ENCODE measurements at regions not wholly inside any gene's neighbourhood (a gene's known extent, or its start where the extent isn't known, plus 50 kb on each side); places are given as distances from the start of the nearest gene placed in this dataset.
"Not testable (repeated sequence)": the region's sequence is repeated elsewhere in the genome, so short reads cannot be mapped to it uniquely, and the experiment has no call there.

DNA sequence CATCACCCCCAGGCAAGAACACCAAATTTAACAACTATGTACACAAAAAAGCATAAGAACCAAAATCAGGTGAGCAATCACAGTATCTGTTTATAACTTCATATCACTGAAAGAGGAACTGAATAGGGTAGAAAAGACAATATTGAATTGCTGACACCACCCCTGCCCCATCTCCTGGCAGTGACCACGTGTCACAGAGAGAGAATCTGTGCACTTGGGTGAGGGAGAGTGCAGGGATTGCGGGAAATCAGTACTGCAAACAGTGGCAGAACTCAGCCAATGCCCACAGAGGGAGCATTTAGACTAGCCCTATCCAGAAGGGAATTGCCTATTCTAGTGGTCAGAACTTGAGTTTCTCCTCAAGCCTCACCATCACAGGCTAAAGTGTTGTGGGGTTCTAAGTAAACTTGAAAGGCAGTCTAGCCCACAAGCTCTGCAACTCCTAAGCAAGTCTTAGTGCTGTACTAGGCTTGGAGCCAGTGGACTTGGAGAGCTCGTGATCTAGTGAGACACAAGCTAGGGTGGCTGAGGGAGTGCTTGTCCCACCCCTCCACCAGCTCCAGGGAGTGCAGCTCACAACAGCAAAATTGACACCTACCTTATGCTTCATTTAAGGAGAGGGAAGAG is 82.8 kb upstream of the PTH start:
- Histone ChIP-seq H3K27ac (no peak overlapping the region), H3K27me3 (no peaks in the 10 kb centered on the region), H3K4me3 (no peak overlapping the region), H3K4me1 (ENCODE audit: insufficient read depth) (no peaks in the 10 kb centered on the region), H3K9me2 (replicated peaks; ENCODE audit: insufficient read depth) (no peaks in the 10 kb centered on the region), H3K36me3 (replicated peaks; ENCODE audit: insufficient read depth, low read depth) (no peaks in the 10 kb centered on the region), H2AFZ (no peak overlapping the region), H3K79me2 (no peaks in the 10 kb centered on the region), H3K9me3 (ENCODE audit: low read depth) (no peaks in the 10 kb centered on the region), H4K20me1 (ENCODE audit: insufficient read depth, poor library complexity, severe bottlenecking) (no peaks in the 10 kb centered on the region), H3K4me2 (no peak overlapping the region)
- DNase-seq (ENCODE audit: low spot score), result no peak
- TF ChIP-seq EZH2phosphoT487 (IDR thresholded peaks at IDR 0.05; ENCODE audit: low read depth, severe bottlenecking, unreplicated experiment), result no peak
- WGBS (ENCODE audit: low lambda C conversion rate, missing lambda C conversion rate), result 76% methylated on average over 3 of the region's 3 CpGs

DNA sequence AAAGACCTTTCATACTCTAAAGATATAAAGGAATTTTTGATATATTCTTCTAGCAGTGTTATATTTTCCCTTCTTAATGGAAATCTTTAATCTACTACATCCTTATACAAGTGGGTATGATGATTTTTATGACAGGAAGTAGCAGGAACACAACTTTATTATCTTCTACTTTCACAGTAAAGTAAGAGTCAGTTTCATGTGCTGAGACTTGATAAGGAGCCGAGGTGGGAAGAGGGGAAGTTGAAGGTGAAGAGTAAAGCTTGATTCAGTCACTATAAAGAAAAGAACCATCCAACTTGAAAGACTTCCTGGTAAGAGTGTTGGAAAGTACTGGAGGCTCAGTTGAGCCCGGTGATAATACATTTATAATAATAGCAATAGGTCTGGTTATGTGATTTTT is 82.1 kb upstream of the PTH start:
- Histone ChIP-seq H2AFZ (no peak overlapping the region), H3K27ac (no peak overlapping the region), H3K4me2 (no peak overlapping the region), H3K9me3 (ENCODE audit: low read depth) (no peaks in the 10 kb centered on the region), H3K4me1 (ENCODE audit: insufficient read depth) (no peaks in the 10 kb centered on the region), H3K36me3 (replicated peaks; ENCODE audit: insufficient read depth, low read depth) (no peaks in the 10 kb centered on the region), H3K9me2 (replicated peaks; ENCODE audit: insufficient read depth) (no peaks in the 10 kb centered on the region), H3K79me2 (no peaks in the 10 kb centered on the region), H3K4me3 (no peak overlapping the region), H4K20me1 (ENCODE audit: insufficient read depth, poor library complexity, severe bottlenecking) (no peaks in the 10 kb centered on the region), H3K27me3 (no peaks in the 10 kb centered on the region)
- WGBS (ENCODE audit: low lambda C conversion rate, missing lambda C conversion rate), result 76% methylated on average over 2 of the region's 2 CpGs
- DNase-seq (ENCODE audit: low spot score), result no peak
- no peak for TF ChIP-seq EZH2 (IDR thresholded peaks at IDR 0.05; ENCODE audit: borderline replicate concordance)
- TF ChIP-seq, protein P1, sequence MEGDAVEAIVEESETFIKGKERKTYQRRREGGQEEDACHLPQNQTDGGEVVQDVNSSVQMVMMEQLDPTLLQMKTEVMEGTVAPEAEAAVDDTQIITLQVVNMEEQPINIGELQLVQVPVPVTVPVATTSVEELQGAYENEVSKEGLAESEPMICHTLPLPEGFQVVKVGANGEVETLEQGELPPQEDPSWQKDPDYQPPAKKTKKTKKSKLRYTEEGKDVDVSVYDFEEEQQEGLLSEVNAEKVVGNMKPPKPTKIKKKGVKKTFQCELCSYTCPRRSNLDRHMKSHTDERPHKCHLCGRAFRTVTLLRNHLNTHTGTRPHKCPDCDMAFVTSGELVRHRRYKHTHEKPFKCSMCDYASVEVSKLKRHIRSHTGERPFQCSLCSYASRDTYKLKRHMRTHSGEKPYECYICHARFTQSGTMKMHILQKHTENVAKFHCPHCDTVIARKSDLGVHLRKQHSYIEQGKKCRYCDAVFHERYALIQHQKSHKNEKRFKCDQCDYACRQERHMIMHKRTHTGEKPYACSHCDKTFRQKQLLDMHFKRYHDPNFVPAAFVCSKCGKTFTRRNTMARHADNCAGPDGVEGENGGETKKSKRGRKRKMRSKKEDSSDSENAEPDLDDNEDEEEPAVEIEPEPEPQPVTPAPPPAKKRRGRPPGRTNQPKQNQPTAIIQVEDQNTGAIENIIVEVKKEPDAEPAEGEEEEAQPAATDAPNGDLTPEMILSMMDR (IDR thresholded peaks at IDR 0.05; ENCODE audit: poor library complexity), result no peak
- no peak for TF ChIP-seq EZH2phosphoT487 (IDR thresholded peaks at IDR 0.05; ENCODE audit: low read depth, severe bottlenecking, unreplicated experiment)

DNA sequence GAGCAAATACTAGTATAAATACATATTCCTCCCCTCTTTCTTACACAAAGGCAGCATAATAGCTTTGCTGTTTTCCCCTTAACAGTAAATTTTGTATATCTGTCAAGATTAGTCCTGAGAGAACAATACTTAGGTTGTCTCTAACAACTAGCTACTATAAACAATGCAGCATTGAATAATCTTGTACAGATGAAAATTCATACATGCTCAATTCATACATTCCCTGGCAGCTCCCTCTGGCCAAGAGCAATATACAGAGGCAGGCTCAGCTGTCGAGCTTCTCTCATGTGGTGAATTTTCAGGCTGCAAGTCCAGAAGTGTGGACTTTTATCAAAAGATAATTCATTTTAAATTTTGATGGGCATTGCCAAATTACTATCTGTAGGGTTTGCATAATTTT is 81.2 kb upstream of the PTH start:
- Histone ChIP-seq H3K4me1 (ENCODE audit: insufficient read depth) (no peaks in the 10 kb centered on the region), H3K36me3 (replicated peaks; ENCODE audit: insufficient read depth, low read depth) (no peaks in the 10 kb centered on the region), H2AFZ (no peak overlapping the region), H3K79me2 (no peaks in the 10 kb centered on the region), H3K27ac (no peak overlapping the region), H3K9me2 (replicated peaks; ENCODE audit: insufficient read depth) (no peaks in the 10 kb centered on the region), H3K9me3 (ENCODE audit: low read depth) (no peaks in the 10 kb centered on the region), H3K27me3 (no peaks in the 10 kb centered on the region), H4K20me1 (ENCODE audit: insufficient read depth, poor library complexity, severe bottlenecking) (no peaks in the 10 kb centered on the region), H3K4me2 (no peak overlapping the region), H3K4me3 (no peak overlapping the region)
- WGBS (ENCODE audit: low lambda C conversion rate, missing lambda C conversion rate), result 72% methylated on average over 1 of the region's 1 CpG
- DNase-seq (ENCODE audit: low spot score), result no peak
- TF ChIP-seq, protein P1 (IDR thresholded peaks at IDR 0.05; ENCODE audit: poor library complexity), result no peak
- TF ChIP-seq EZH2 (IDR thresholded peaks at IDR 0.05; ENCODE audit: borderline replicate concordance), result no peak
- no peak for TF ChIP-seq EZH2phosphoT487 (IDR thresholded peaks at IDR 0.05; ENCODE audit: low read depth, severe bottlenecking, unreplicated experiment)

DNA sequence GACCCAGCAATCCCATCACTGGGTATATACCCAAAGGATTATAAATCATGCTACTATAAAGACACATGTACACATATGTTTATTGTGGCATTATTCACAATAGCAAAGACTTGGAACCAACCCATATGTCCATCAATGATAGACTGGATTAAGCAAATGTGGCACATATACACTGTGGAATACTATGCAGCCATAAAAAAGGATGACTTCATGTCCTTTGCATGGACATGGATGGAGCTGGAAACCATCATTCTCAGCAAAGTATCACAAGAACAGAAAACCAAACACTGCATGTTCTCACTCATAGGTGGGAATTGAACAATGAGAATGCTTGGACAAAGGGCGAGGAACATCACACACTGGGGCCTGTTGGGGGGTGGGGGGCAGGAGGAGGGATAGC is 79.6 kb upstream of the PTH start:
- H3K4me3 ChIP-seq; H3K79me2 ChIP-seq; H3K36me3 ChIP-seq (replicated peaks; ENCODE audit: insufficient read depth, low read depth); H4K20me1 ChIP-seq (ENCODE audit: insufficient read depth, poor library complexity, severe bottlenecking); H3K27ac ChIP-seq; DNase-seq (ENCODE audit: low spot score); H3K4me2 ChIP-seq; H3K9me3 ChIP-seq (ENCODE audit: low read depth); H3K27me3 ChIP-seq; H2AFZ ChIP-seq; H3K4me1 ChIP-seq (ENCODE audit: insufficient read depth); H3K9me2 ChIP-seq (replicated peaks; ENCODE audit: insufficient read depth): not testable (repeated sequence)
- 92% methylated on average over 1 of the region's 1 CpG for WGBS (ENCODE audit: low lambda C conversion rate, missing lambda C conversion rate)

Measured in hepatocyte (in vitro differentiated cells).